Rectal smooth muscle tissue (tissue), 1 donor: ENCODE measurements at regions not wholly inside any gene's neighbourhood (a gene's known extent, or its start where the extent isn't known, plus 50 kb on each side); places are given as distances from the start of the nearest gene placed in this dataset.

Source experiments
- H3K27ac ChIP-seq: one replicate; pipeline ENCODE4 v1.7.0; 2013; ENCODE audit warnings: low read depth, low read length, inconsistent platforms
- H3K27me3 ChIP-seq: one replicate; pipeline ENCODE4 v1.7.0; 2013; ENCODE audit warnings: low read length; ENCODE audit not compliant: control insufficient read depth, insufficient read depth
- H3K36me3 ChIP-seq: one replicate; pipeline ENCODE4 v1.7.0; 2013; ENCODE audit warnings: low read length; ENCODE audit not compliant: control insufficient read depth, insufficient read depth
- H3K4me1 ChIP-seq: one replicate; pipeline ENCODE4 v1.7.0; 2013; ENCODE audit warnings: low read length; ENCODE audit not compliant: control insufficient read depth, insufficient read depth
- H3K4me3 ChIP-seq: one replicate; pipeline ENCODE4 v1.7.0; 2013; ENCODE audit warnings: low read length
- H3K9ac ChIP-seq: one replicate; pipeline ENCODE4 v1.7.0; 2013; ENCODE audit warnings: low read length

DNA sequence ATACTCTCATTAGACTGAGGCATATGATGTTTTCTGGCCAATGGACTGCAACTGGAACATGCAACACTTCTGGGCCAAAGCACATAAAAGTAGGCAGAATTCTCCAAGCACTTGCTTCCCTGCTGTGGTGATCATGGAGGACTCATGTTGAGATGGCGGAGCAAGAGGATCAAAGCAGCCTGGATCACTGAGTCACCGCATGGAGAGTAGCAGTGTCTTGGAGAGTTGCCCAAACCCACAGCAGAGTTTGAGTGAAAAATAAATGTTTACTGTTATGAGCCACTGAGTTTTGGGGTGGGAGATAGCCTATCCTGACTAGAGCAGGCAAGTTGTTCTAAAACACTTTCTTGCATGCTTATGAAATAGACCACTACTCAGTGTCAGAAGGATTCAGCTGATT, 359.5 kb downstream of the ZNF521 start:
- Histone ChIP-seq H3K9ac (no peak overlapping the region), H3K27ac (no peak overlapping the region), H3K4me3 (no peak overlapping the region), H3K4me1 (no peaks in the 10 kb centered on the region), H3K27me3 (no peaks in the 10 kb centered on the region), H3K36me3 (no peaks in the 10 kb centered on the region)

DNA sequence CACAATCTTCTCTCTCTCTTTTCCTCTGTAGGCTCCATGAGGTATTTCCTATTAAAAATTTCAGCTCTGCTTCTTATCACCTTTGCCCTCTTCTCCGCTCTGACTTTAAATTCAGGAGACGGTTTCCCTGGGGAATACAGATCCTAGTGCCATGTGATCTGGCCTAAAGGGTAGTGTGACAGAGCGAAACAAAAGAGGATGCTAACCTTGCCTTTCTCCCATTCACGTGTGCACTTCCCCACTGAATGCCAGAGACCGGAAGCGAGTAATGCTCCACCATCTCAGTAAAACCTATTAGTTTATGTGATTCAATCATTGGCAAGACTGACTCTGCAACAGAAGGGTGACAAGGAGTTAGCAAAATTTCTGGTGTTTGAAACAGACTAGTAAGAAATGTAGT, 358.3 kb downstream of the ZNF521 start:
- no peak overlapping the region for H3K27ac ChIP-seq
- no peaks in the 10 kb centered on the region for H3K36me3 ChIP-seq
- H3K4me1 ChIP-seq = no peaks in the 10 kb centered on the region
- no peak overlapping the region for H3K9ac ChIP-seq
- no peak overlapping the region for H3K4me3 ChIP-seq
- H3K27me3 ChIP-seq = no peaks in the 10 kb centered on the region

DNA sequence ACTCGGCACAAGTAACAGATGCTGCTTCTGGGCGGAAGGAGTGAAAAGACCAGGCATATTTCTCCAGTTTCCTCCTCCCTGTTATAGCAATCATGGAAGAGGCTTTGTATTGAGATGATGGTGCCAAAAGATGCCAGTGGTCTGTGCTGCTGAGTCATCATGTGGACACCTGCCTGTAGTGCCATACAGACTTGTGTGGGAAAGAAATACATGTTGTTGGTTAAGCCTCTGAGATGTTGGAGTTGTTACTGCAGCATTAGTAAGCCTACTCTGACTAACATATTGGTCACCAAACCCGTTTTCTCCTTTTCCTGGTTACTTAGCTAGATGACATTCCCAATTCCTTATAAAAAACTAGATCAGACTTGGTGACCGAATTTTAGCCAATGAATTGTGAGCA, 356.9 kb downstream of the ZNF521 start:
- no peaks in the 10 kb centered on the region for H3K4me1 ChIP-seq
- H3K27me3 ChIP-seq = no peaks in the 10 kb centered on the region
- H3K4me3 ChIP-seq = no peak overlapping the region
- H3K9ac ChIP-seq = no peak overlapping the region
- H3K27ac ChIP-seq = no peak overlapping the region
- no peaks in the 10 kb centered on the region for H3K36me3 ChIP-seq

DNA sequence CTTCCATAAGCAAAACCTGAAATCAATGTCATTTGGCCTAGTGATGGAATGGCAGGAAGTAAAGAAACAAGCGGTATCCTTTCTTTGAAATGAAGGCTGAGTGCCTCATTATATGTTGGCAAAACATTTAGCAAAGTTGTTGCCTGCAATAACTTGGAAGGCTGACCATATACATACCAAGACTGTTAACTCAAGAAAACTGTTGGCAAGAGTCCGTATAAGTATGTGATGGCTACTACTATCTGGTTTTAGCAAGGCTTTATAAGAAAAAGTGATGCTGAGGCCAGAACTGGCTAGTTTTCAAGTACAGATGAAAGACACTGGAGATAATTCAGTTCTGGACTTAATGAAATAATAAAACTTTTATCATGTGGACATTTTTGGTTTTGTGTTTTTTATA, 356.2 kb downstream of the ZNF521 start:
- H3K27ac ChIP-seq = no peak overlapping the region
- H3K4me3 ChIP-seq = no peak overlapping the region
- no peak overlapping the region for H3K9ac ChIP-seq
- H3K36me3 ChIP-seq = no peaks in the 10 kb centered on the region
- H3K4me1 ChIP-seq = no peaks in the 10 kb centered on the region
- no peaks in the 10 kb centered on the region for H3K27me3 ChIP-seq

DNA sequence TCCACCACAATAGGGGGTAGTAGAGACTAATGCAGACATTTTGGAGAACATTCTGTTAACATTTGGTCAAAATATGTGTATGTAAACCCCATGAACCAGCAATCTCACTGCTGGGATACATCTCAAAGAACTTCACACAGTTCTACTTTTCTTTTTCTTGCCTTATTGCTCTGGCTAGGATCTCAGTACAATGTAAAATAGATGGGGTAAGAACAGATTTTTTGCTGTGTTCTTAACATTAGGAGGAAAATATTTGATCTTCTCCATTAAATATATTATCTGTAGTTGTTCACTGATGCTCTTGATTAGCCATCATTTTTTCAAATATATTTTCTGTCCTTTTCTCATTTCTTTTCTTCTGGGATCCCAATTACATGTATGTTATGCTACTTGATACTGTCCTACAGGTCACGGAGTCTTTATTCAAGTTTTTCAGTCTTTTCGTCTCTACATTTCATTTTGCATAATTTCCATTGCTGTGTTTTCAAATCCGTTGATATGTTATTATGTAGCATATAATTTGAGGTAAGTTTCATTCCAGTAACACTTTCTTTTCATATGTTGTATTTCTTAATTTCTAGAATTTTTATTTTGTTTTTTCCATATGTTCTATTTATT, 352.2 kb downstream of the ZNF521 start:
- no peak overlapping the region for H3K27ac ChIP-seq
- no peak overlapping the region for H3K9ac ChIP-seq
- no peaks in the 10 kb centered on the region for H3K36me3 ChIP-seq
- H3K4me1 ChIP-seq = no peaks in the 10 kb centered on the region
- no peak overlapping the region for H3K4me3 ChIP-seq
- H3K27me3 ChIP-seq = no peaks in the 10 kb centered on the region

DNA sequence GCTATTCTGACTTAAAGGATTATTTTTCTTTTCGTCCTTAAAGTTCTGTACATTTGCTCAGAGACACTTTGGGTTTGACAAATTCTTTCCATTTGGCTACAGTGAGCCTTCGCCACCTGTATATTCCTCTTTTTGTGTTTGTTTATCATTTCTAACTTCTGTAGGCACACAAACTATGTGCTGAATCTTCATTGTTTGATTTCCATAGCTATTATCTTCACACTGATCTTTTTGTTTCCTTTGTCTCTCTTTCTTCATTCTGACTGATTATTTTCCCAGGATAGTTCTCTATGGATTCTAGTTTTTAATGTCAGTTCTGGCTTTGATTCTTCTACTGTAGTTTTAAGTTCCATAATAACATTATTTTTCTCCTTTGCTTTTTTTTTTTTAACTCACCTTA, 350.2 kb downstream of the ZNF521 start:
- H3K27ac ChIP-seq = no peak overlapping the region
- H3K4me3 ChIP-seq = no peak overlapping the region
- no peaks in the 10 kb centered on the region for H3K36me3 ChIP-seq
- no peaks in the 10 kb centered on the region for H3K4me1 ChIP-seq
- H3K27me3 ChIP-seq = no peaks in the 10 kb centered on the region
- H3K9ac ChIP-seq = no peak overlapping the region

DNA sequence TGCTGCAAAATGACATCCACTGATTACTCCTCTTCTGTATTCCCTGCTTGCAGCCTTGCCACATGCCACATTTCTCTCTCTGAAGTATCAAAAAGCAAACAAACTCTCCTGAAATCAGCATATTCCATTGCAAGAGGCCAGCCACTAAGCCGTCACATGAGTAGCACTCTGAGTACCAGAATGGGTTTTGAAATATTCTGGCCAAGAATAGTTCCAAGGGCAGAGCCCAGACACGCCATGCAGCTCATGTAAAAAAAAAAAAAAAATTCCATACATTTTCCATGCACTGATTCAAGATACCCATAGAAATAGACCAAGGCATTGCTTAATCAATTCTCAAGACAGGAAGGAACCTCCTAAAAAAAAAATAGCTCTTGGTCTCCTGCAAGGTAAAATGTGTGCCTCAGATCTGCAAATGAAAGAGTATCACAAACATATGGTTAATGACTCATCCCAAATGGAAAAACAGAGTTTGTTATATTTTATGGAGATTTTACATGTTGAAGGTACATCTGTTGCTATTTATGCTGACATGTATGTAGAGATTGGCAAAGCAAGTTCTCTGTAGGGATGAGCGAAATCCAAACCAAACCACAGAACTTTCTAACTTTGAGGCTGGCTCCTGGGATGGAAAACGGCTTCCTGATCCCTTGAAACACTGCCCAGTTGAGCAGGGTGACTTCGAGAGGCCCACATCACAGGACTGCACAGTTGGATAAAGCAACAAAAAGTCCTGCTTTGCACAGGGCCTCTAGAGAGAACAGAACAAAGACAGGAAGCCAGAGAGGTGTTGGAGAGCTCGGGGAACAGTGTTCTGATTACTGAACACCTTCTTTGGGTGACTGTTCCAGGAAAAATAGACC, 346.2 kb downstream of the ZNF521 start:
- Histone ChIP-seq H3K36me3 (no peaks in the 10 kb centered on the region), H3K4me3 (no peak overlapping the region), H3K4me1 (no peaks in the 10 kb centered on the region), H3K27me3 (no peaks in the 10 kb centered on the region), H3K9ac (no peak overlapping the region), H3K27ac (no peak overlapping the region)

DNA sequence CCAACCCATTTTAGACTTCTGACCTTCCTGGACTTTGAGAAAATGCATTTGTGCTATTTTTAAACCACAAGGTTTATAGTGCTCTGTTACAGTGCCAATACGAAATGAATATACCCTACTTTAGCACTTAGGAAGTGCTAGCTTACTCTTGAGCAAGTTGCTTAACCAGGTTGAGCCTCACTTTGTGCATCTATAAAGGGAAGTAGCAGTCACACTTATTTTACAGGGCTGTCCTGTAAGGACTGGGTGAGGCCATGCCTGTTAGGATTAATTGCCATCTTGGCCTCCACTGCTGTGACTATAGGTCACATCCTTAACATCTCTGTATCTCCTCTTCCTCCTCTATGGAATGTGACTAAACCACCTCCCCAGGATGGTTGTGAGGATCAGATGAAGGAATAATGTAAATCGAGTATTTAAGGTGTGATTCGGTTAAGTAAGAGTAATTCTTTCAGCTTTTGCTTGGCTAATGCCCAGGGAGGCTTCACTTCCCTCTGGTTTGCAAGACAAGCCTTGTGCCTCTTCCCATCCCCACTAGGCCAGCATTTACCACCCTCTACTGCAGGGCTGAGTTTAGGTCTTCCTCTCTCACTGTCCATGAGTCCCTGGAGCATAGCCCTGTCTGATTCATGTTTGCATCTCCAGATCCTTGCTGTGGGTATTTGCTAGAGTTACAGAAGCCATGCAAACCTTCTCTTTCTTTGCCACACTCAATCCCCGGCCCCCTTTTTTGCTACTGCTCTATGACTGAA, 341.2 kb downstream of the ZNF521 start:
- Histone ChIP-seq H3K27me3 (no peaks in the 10 kb centered on the region), H3K36me3 (no peaks in the 10 kb centered on the region), H3K9ac (no peak overlapping the region), H3K27ac (no peak overlapping the region), H3K4me1 (no peaks in the 10 kb centered on the region), H3K4me3 (no peak overlapping the region)
